HG03520 (cell line): ENCODE measurements at regions not wholly inside any gene's neighbourhood (a gene's known extent, or its start where the extent isn't known, plus 50 kb on each side); places are given as distances from the start of the nearest gene placed in this dataset.

ENCODE experiments used
- ATAC-seq: cut with Tn5 transposase; IDR thresholded peaks from one replicate; pipeline ENCODE4 v1.9.1; 2021; ENCODE audit warnings: mild to moderate bottlenecking, moderate library complexity; ENCODE audit not compliant: unreplicated experiment

DNA sequence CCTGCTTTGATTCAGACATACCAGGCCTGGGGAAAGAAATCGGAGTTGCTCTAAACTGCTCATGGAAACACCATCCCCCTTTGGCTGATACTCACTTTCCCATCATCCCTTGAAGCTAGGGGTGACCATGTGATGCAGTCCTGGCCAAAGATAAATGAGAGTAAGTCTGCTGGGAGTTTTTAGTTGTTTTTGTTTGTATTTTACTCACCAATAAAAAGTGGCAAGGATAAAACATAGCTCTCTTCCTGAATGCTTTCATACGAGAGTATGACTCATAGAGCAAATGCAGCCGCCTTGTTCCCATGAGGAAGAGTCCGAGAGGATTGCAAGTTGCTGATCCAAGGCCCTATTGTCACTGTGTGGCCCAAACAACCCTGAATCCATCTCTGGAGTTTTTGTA lies 126.4 kb upstream of the TMEM132C start:
- ATAC-seq = no peak

DNA sequence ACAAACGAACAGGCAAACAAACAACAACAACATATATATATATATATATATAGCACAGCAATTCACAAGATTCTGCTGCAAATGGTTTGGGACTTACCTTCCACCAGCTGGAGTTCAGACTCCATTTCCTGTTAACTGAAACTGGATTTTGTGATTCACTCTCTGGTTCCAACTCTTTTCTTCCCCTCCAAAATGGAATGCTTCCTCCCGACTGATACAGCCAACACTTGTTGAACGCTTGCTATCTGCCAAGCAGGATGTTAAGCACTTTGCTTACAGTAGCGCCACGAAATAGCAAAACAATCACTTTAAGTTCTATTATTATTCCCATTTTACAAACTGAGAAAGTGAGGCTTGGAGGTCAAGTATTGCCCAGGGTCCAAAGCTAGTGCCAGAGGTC lies 116.0 kb upstream of the TMEM132C start:
- ATAC-seq = no peak

DNA sequence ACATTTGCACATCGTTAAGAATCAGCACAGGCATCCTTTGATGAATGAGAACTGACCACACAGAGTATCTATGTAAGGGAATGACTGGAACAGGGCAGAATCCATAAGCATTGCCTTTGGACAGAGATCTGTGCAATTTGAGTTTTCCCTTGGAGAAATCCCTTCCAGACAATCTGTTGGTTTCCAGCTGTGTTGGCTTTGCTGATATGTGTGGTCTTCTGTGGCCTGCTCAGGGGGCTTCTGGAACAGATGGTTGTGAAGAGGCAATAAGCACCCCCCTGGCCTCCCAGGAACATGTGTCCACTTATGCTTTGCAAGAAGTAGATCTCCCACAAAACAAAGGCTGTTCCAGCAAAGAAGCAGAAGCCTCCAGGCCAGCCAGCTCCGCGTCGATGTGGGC lies 111.4 kb upstream of the TMEM132C start:
- ATAC-seq = no peak

DNA sequence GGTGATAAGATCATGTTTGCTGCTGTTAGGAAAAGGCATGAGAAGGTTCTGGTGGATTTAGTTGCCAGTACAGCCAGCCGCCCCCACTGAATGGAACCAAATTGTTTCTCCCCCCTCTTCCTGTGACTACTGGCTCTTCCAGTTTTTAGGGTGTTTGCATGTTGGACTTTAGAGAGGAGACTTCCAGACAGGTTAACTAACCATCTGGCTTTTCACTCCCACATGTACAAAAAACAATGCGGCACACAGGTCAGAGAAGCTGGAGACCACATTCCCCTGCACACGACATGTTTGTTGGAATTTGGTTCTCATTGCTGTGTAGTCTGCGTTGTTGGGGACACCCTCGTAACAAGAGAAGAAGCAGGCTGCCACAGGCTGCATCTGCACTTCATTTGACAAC lies 103.9 kb upstream of the TMEM132C start:
- no peak for ATAC-seq

DNA sequence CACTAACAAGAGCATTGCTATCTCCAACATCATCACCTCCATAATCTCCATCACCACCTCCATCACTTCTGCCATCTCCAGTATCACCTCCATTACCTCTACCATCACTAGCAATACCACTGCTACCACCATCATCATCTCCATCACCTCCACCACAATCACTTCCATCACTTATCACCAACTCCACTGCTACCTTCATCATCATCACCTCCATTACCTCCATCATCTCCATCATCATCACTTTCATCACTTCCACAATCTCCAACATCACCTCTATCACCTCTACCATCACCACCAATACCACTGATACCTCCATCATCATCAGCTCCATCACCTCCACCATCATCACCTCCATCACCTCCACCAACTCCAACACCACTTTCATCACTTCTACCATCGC lies 102.4 kb upstream of the TMEM132C start:
- no peak for ATAC-seq

DNA sequence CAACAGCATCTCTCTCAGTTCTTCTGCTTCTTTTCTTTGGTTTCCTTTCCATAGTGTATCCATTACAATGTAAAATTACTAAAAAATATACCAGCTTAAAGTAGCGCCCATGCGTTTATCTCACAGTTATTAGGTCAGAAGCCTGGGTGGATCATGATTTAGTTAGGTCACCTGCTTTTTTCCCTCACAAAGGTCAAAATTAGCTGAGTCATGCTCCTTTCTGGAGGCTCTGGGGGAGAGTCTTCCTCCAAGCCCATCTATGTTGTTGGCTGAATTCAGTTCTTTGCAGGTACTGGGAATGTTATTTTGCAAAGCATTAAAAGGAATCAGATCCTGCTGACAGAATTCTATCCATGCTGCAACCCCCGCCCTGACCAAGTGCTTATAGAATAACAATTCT lies 101.6 kb upstream of the TMEM132C start:
- no peak for ATAC-seq

DNA sequence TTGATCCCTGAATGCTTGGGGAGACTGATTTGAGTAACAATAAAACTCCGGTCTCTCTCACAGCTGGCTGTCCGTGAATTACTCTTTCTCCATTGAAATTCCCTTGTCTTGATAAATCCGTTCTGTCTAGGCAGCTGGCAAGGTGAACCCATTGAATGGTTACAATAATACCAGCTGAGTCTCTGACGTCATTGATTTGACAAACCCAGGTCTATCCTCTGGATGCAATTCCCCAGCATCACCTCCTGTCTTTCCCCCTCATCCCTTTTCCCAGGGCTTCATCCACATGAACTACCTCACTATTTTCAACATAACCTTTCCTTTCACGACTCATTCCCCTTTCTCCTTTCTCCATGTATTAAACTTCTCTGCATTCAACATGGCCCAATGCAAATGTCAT lies 98.7 kb upstream of the TMEM132C start:
- ATAC-seq = no peak

DNA sequence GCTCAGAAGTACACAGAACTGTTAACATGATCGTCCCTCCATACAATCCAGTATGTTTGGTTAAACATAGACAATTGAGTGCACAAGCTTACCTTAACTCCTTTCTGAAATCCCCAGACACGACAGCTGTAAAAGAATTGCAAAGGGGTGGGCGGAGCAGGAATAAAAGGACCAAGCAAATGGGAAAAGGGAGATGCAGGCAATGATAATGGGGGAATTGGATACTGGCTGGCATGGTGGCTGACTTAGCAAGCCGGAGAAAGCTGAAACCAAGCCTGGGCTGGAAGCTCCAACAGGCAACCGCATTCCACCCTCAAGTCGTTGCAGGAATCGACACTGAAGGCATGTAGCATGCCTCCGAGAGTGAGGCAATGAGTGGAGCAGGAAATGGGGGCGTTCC lies 96.8 kb upstream of the TMEM132C start:
- ATAC-seq = no peak

DNA sequence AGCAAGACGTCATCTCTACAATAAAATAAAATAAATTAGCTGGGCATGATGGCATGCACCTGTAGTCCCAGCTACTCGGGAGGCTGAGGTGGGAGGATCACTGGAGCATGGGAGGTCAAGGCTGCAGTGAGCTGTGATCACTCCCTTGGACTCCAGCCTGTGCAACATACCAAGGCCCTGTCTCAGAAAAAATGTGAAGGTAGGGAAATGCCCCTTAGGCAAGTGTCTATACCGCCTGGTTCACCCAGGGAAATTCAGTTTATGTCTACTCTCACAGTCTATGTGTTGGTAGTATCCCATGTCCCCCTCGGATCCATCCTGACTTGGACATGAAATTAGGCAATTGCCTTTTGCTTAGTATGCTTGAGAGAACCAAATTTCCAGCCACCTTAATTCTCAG lies 88.4 kb upstream of the TMEM132C start:
- no peak for ATAC-seq

DNA sequence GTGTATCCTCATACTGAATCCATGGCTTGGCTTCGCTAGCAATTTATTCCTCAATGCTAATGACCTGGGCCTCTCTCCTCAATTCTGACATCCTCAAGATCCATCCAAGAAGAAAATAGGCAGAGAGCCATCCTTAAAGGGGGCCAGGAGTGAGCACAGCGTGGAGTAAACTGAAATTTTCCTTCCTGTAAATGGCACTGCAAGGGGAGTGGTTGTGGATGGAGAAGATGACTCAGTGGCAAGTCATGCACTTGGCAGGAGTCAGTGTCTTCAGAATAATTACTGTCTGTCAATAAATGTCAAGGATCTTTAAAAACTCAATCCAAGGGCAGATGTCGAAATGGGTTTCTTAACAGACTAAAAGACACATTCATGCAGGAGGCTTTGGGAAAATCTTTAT lies 88.0 kb upstream of the TMEM132C start:
- no peak for ATAC-seq

DNA sequence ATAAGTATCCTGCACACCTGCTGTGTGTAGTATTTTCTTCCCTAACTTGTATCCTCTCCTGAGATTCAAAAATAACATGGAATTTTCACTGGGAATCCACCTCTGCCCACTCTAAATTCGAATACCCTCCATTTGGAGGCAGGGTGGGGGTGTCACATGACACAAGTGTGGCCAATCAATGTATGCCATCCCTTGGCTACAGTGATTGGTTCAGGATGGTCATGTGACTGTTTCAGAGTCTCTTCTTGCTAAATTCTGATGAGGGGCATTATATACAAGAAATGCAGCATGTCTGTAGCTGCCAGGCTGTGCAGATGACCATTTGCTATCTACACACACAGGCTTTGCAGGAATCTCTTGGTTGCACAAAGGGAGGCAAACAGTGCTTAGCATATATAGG lies 86.8 kb upstream of the TMEM132C start:
- ATAC-seq = no peak

DNA sequence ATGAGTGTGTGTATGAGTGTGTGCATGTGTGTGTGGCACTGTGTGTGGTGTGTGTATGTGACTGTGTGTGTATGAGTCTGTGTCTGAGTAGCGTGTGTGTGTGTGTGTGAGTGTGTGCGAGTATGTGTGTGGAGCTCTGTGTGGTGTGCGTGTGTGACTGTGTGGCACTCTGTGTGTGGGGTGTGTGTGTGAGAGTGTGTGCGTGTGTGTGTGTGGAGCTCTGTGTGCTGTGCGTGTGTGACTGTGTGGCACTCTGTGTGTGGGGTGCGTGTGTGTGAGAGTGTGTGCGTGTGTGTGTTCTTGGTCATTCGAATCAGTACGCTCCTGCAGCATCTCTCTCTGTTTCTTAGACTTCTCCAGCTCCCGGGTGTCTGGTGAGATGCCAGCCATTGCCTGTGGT lies 76.9 kb upstream of the TMEM132C start:
- ATAC-seq = no peak

DNA sequence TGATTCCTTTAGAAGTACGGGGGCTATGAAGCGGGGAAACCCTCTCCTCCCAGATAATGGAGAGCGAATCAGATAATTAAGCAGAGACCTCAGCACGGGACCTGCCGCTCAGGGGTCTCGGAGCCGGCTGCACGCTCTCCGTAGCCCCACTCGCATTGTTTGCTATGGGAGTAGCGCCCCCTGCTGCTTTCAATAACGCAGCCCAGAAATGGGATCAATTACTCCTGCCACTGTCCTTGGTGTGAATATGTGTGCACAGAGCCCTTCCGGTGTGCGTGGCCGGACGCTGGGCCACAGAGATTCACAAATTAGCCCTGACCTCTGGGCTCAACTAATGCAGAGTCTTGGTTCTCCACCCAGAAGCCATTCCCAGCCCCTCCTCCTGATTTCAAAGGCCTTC lies 76.4 kb upstream of the TMEM132C start:
- no peak for ATAC-seq

DNA sequence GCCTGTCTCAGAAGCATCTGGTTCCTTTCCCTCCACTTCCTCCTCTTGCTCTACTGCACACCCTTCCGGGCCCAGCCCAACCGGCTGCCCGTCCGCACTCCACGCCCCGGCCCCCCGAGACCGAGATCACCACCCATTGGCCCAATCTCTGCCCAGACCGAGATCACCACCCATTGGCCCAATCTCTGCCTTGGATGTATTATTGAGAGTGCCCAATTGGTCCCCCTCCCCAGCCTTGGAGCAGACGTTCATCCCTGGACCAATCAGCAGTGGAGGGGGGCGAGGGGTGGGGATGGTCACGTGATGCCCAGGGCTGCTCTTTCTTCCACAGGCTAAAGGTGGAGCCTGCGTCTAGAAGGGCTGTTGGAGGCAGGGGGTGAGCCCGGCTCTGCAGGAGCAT lies 75.6 kb upstream of the TMEM132C start:
- ATAC-seq = no peak

DNA sequence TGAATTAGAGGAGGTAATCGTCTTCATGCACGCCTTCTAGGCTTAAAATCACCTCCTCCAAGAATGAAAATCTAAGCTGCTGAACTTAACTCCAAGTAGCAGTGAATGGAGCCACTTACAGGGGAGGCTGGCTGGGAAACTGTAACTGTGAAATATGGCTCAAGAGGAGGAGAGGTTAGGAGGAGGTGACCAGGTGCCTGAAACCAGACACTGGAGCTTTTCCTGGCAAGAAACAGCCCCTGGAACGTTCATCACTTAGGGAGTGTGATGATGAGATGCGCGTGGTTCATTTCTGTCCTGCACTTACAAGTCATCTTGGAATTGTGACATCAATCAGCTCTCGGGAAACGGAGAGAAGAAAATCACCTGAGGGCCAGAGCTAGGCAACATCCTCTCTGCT lies 62.3 kb upstream of the TMEM132C start:
- ATAC-seq = no peak

DNA sequence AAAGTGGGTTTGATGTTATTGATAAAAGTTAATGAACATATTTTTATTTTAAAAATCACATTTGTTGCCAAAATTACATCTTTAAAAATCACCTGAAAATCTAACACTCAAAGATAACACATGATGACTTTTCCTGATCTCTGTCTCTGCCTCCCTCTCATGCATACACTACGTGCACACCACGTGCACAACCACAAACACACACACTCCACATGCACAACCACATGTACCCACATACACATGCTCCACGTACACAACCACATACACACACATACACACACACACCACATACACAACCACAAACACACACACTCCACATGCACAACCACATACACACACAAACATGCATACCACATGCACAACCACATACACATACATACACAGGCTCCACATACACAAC lies 61.8 kb upstream of the TMEM132C start:
- ATAC-seq = no peak

DNA sequence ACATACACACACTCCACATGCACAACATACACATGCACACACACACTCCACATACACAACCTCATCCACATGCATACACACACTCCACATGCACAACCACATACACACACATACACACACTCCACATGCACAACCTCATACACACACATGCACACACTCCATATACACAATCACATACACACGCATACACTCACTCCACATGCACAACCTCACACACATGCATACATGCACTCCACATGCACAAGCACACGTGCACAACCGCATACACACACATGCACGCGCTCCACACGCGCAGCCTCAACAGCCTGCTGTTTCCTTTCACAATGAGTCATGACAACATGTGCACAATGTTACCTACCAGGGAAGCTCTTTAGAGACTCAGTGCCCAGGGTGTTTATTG lies 61.2 kb upstream of the TMEM132C start:
- no peak for ATAC-seq
